Fibroblast of skin of left quadriceps (primary cell): ENCODE measurements at regions not wholly inside any gene's neighbourhood (a gene's known extent, or its start where the extent isn't known, plus 50 kb on each side); places are given as distances from the start of the nearest gene placed in this dataset.
A peak's percentile ranks its signal among the peaks of the same experiment; 100 is the strongest.
"Not testable (repeated sequence)": the region's sequence is repeated elsewhere in the genome, so short reads cannot be mapped to it uniquely, and the experiment has no call there.

Experiments
- DNase-seq, 2 experiments: peaks; one replicate each; pipeline ENCODE4 v3.0.0-alpha.2; 2013; ENCODE audit warnings: low read depth in 2 of 2

- no peak for DNase-seq
Observed at GRCh38 chr2:19203866-19204265, 154.6 kb downstream of the OSR1 start.

- DNase-seq = no peak
Observed at GRCh38 chr2:19201911-19202462, 156.4 kb downstream of the OSR1 start.

- DNase-seq = no peak
Observed at GRCh38 chr2:19198381-19198780, 160.0 kb downstream of the OSR1 start.

- DNase-seq = peak in 1 of 2 experiments; percentile 32
Observed at GRCh38 chr2:19195661-19196060, 162.8 kb downstream of the OSR1 start.

GRCh38 chr2:19189391-19189790 is 169.0 kb downstream of the OSR1 start:
- DNase-seq = no peak

GRCh38 chr2:19187323-19188020 is 171.0 kb downstream of the OSR1 start:
- no peak for DNase-seq

GRCh38 chr2:19185086-19185485 is 173.3 kb downstream of the OSR1 start:
- DNase-seq = no peak

GRCh38 chr2:19178175-19178574 is 180.2 kb downstream of the OSR1 start:
- no peak for DNase-seq

GRCh38 chr2:19176977-19177376 is 181.4 kb downstream of the OSR1 start:
- peak in 1 of 2 experiments; percentile 44 for DNase-seq

- no peak for DNase-seq
Observed at GRCh38 chr2:19176172-19176852, 182.1 kb downstream of the OSR1 start.

- DNase-seq = no peak
Observed at GRCh38 chr2:19174176-19174575, 184.2 kb downstream of the OSR1 start.

- no peak for DNase-seq
Observed at GRCh38 chr2:19171409-19171808, 187.0 kb downstream of the OSR1 start.

GRCh38 chr2:19169134-19169768 is 189.2 kb downstream of the OSR1 start:
- DNase-seq = no peak

- DNase-seq = not testable (repeated sequence)
Observed at GRCh38 chr2:19164099-19164498, 194.3 kb downstream of the OSR1 start.

GRCh38 chr2:19158896-19159295 is 199.5 kb downstream of the OSR1 start:
- no peak for DNase-seq

GRCh38 chr2:19158211-19158610 is 200.2 kb downstream of the OSR1 start:
- no peak for DNase-seq

- DNase-seq = no peak
Observed at GRCh38 chr2:19156646-19157045, 201.8 kb downstream of the OSR1 start.

GRCh38 chr2:19150726-19151125 is 207.7 kb downstream of the OSR1 start:
- no peak for DNase-seq

- DNase-seq = no peak
Observed at GRCh38 chr2:19146867-19147266, 211.6 kb downstream of the OSR1 start.

- DNase-seq = no peak
Observed at GRCh38 chr2:19141234-19142004, 217.0 kb downstream of the OSR1 start.

GRCh38 chr2:19140463-19141208 is 217.8 kb downstream of the OSR1 start:
- DNase-seq = peak; percentile 56 to 61
